ENCODE measurements at regions not wholly inside any gene's neighbourhood (a gene's known extent, or its start where the extent isn't known, plus 50 kb on each side); places are given as distances from the start of the nearest gene placed in this dataset.

DNA sequence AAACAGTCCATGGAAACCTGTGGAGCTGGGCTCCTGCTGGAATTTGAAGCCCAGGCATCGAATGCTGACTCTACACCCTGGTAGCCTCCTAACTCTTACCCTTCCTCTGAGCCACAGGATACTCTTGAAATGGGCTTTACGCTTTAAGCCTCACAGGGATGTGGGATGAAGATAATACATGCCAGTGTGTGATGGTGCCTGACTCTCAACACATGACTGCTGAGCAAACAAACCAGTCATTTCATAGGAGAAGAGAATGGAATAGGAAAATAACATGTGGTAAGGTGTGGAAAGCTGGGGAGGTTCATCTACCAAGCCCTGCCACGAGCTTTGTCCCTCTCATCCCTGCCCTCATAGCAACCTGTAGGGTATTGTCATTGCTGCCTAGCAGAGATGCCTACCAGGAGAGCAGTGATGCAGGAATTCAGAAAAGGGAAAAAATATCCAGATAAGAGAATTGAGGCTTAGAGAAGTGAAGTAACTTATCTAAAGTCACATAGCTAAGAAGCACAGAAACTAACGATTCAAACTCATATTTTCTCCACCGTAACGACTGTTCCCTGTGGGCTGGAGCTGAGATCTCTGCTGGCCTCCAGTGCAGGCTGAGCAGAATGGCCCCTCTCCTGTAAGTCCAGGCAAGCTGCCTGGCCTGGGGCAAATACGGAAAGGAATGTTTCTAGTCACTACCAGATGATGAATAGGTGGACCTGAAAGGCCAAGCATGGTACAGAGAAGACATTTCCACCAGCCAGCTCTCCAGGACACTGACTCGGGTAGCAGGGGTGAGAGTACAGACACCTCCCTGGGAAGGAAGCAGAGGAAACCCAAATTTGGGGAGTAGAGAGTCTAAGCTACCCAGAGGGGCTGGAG, 90.2 kb upstream of the DUSP5 start:
- H3K9me3 ChIP-seq: no peaks in the 10 kb centered on the region
- intact Hi-C loops (cut with DNase I; ENCODE audit: low total_unique reads): no loop called here
- H3K36me3 ChIP-seq: no peaks in the 10 kb centered on the region
- H3K27me3 ChIP-seq: no peaks in the 10 kb centered on the region
- no peak overlapping the region for H3K27ac ChIP-seq
- H3K4me3 ChIP-seq: no peak overlapping the region
- peaks cover 0 to 21% (median 9%) of the 10 kb centered on the region in 4 donors for H3K4me1 ChIP-seq
- no peak for TF ChIP-seq CTCF (IDR thresholded peaks at IDR 0.05)
- DNase-seq: no peak

GRCh38 chr10:110408203-110408871, 89.4 kb upstream of the DUSP5 start:
- Histone ChIP-seq H3K27me3 (no peaks in the 10 kb centered on the region), H3K4me3 (no peak overlapping the region), H3K4me1 (peaks cover 0 to 21% (median 9%) of the 10 kb centered on the region in 4 donors), H3K27ac (no peak overlapping the region), H3K9me3 (no peaks in the 10 kb centered on the region), H3K36me3 (no peaks in the 10 kb centered on the region)
- intact Hi-C loops (cut with DNase I; ENCODE audit: low total_unique reads): no loop called here
- TF ChIP-seq CTCF (IDR thresholded peaks at IDR 0.05): no peak
- no peak for DNase-seq

GRCh38 chr10:110408943-110409342, 88.8 kb upstream of the DUSP5 start:
- DNase-seq: no peak
- H3K27me3 ChIP-seq: no peaks in the 10 kb centered on the region

DNA sequence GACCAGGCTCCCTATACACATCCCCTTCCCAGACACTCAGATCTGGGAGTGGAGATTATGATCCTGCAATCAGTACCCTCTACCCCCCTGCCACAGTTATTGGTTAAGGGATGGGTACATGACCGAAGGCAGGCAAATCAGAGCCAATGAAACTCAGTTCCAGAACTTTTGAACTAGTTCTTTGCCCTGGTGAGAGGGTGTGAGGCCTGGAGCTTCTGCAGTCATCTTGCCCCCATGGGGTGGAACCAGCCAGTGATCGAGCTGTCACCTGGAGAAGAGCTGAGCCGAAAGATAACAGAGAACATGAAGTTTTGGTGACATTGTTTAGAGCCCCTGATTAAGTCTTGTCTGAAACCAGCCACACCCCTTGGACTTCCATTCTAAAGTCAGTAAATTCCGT, 88.2 kb upstream of the DUSP5 start:
- intact Hi-C loops (cut with DNase I; ENCODE audit: low total_unique reads): no loop called here
- no peak for TF ChIP-seq CTCF (IDR thresholded peaks at IDR 0.05)
- no peak for DNase-seq
- Histone ChIP-seq H3K4me3 (no peak overlapping the region), H3K9me3 (no peaks in the 10 kb centered on the region), H3K27me3 (no peaks in the 10 kb centered on the region), H3K36me3 (no peaks in the 10 kb centered on the region), H3K27ac (no peak overlapping the region), H3K4me1 (peaks cover 0 to 21% (median 9%) of the 10 kb centered on the region in 4 donors)

More at GRCh38 chr10:110408943-110409342, 88.8 kb upstream of the DUSP5 start:
- Histone ChIP-seq H3K4me1 (peaks cover 0 to 21% (median 9%) of the 10 kb centered on the region in 4 donors), H3K36me3 (no peaks in the 10 kb centered on the region), H3K27ac (no peak overlapping the region), H3K4me3 (no peak overlapping the region), H3K9me3 (no peaks in the 10 kb centered on the region)
- intact Hi-C loops (cut with DNase I; ENCODE audit: low total_unique reads): no loop called here
- no peak for TF ChIP-seq CTCF (IDR thresholded peaks at IDR 0.05)

DNA sequence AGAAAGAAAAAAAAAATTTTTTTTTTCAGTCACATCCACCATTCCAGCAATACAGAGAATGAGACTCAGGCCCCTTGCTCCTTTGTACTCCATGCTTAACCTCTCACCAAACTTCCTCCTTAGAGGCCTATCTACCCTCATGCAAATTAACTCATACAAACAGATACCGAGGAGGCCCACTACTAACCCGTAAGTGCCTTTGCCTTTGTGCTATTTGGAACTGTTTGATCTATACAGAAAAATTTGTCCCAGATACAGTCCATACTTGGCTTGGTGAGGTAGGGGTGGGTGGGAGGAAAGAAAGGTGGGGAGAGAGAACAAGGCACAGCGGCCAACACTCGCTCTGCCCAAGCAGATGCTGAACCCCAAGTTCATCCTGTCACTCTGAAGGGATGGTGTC, 87.8 kb upstream of the DUSP5 start:
- Histone ChIP-seq H3K27me3 (no peaks in the 10 kb centered on the region), H3K9me3 (no peaks in the 10 kb centered on the region), H3K36me3 (no peaks in the 10 kb centered on the region), H3K27ac (no peak overlapping the region), H3K4me1 (peaks cover 0 to 21% (median 9%) of the 10 kb centered on the region in 4 donors), H3K4me3 (no peak overlapping the region)
- DNase-seq: no peak
- intact Hi-C loops (cut with DNase I; ENCODE audit: low total_unique reads): no loop called here
- TF ChIP-seq CTCF (IDR thresholded peaks at IDR 0.05): no peak

Measured in tibial artery (tissue), 4 donors.